ENCODE measurements at regions not wholly inside any gene's neighbourhood (a gene's known extent, or its start where the extent isn't known, plus 50 kb on each side); places are given as distances from the start of the nearest gene placed in this dataset.
A peak's percentile ranks its signal among the peaks of the same experiment; 100 is the strongest.

DNA sequence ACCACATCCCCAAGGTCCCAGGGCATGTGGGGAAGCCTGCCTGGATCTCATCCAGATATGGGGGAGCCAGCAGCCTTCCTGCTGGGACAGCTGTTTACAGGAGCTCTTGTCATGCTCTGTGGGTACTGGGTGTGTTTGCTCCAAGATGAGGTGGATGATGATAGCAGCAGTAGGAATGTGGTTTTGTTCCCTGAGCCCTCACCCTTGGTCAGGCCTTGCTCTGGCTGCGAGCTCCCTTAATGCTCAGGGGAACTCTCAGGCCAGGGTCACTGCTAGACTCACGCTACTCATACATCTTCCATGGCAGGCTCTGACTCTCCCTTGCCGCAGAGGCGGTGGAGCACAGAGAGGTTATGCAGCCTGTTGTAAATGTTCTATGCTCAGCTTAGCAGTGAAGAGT lies 990.3 kb downstream of the AACS start:
- no peak for DNase-seq
- no peak overlapping the region for H3K9ac ChIP-seq (ENCODE audit: low read length in 3 of 3)
- H3K36me3 ChIP-seq (ENCODE audit: control insufficient read depth in 2 of 3, insufficient read depth in 3 of 3, low read length in 3 of 3) = no peaks in the 10 kb centered on the region
- H3K9me3 ChIP-seq (ENCODE audit: control insufficient read depth in 2 of 3, insufficient read depth in 1 of 3, low read length in 3 of 3) = no peaks in the 10 kb centered on the region
- intact Hi-C loops (cut with DNase I) = no loop called here
- TF ChIP-seq, protein P1, sequence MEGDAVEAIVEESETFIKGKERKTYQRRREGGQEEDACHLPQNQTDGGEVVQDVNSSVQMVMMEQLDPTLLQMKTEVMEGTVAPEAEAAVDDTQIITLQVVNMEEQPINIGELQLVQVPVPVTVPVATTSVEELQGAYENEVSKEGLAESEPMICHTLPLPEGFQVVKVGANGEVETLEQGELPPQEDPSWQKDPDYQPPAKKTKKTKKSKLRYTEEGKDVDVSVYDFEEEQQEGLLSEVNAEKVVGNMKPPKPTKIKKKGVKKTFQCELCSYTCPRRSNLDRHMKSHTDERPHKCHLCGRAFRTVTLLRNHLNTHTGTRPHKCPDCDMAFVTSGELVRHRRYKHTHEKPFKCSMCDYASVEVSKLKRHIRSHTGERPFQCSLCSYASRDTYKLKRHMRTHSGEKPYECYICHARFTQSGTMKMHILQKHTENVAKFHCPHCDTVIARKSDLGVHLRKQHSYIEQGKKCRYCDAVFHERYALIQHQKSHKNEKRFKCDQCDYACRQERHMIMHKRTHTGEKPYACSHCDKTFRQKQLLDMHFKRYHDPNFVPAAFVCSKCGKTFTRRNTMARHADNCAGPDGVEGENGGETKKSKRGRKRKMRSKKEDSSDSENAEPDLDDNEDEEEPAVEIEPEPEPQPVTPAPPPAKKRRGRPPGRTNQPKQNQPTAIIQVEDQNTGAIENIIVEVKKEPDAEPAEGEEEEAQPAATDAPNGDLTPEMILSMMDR (IDR thresholded peaks at IDR 0.05; ENCODE audit: borderline replicate concordance, extremely low read depth, insufficient read depth) = no peak
- H3K27ac ChIP-seq (ENCODE audit: low read depth in 2 of 2, low read length in 2 of 2) = no peak overlapping the region
- no peaks in the 10 kb centered on the region for H3K4me1 ChIP-seq (ENCODE audit: control insufficient read depth in 2 of 3, insufficient read depth in 2 of 3, low read depth in 1 of 3, low read length in 3 of 3)
- FAIRE-seq = no peak
- no peak overlapping the region for H3K4me3 ChIP-seq (ENCODE audit: low read length in 3 of 3)
- no peaks in the 10 kb centered on the region for H3K27me3 ChIP-seq (ENCODE audit: control insufficient read depth, insufficient read depth, low read length)

DNA sequence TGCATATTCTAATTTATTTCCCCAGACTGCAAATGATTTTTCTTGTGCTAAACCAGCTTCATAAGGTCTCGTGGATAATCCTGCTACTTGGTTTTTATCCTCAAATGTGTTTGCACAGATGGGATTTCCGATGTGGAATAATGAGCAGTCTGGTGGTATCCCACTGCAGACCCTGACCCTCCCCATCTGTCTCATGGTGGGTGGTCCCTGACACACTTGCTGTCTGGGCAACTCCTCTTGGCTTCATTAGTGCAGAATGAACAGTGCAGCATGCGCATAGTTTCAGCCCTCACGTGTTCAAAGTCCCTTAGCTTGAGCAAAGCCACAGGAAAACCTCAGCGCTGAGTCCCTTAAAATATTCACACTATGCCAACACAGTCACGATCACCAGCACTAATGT lies 996.5 kb downstream of the AACS start:
- no peaks in the 10 kb centered on the region for H3K4me1 ChIP-seq (ENCODE audit: control insufficient read depth in 2 of 3, insufficient read depth in 2 of 3, low read depth in 1 of 3, low read length in 3 of 3)
- FAIRE-seq (no peak), DNase-seq (peak in 2 of 5 donors; percentile 22 to 25)
- peaks cover 0 to 8% (median 0%) of the 10 kb centered on the region in 3 donors for H3K9me3 ChIP-seq (ENCODE audit: control insufficient read depth in 2 of 3, insufficient read depth in 1 of 3, low read length in 3 of 3)
- TF ChIP-seq, protein P1 (IDR thresholded peaks at IDR 0.05; ENCODE audit: borderline replicate concordance, extremely low read depth, insufficient read depth) = no peak
- H3K4me3 ChIP-seq (ENCODE audit: low read length in 3 of 3) = no peak overlapping the region
- no peak overlapping the region for H3K9ac ChIP-seq (ENCODE audit: low read length in 3 of 3)
- intact Hi-C loops (cut with DNase I) = no loop called here
- H3K27me3 ChIP-seq (ENCODE audit: control insufficient read depth, insufficient read depth, low read length) = no peaks in the 10 kb centered on the region
- H3K27ac ChIP-seq (ENCODE audit: low read depth in 2 of 2, low read length in 2 of 2) = no peak overlapping the region
- H3K36me3 ChIP-seq (ENCODE audit: control insufficient read depth in 2 of 3, insufficient read depth in 3 of 3, low read length in 3 of 3) = no peaks in the 10 kb centered on the region

- H3K4me1 ChIP-seq (ENCODE audit: control insufficient read depth in 2 of 3, insufficient read depth in 2 of 3, low read depth in 1 of 3, low read length in 3 of 3) = no peaks in the 10 kb centered on the region
- no peaks in the 10 kb centered on the region for H3K27me3 ChIP-seq (ENCODE audit: control insufficient read depth, insufficient read depth, low read length)
- FAIRE-seq = no peak
- intact Hi-C loops (cut with DNase I) = no loop called here
- H3K27ac ChIP-seq (ENCODE audit: low read depth in 2 of 2, low read length in 2 of 2) = no peak overlapping the region
- TF ChIP-seq, protein P1 (IDR thresholded peaks at IDR 0.05; ENCODE audit: borderline replicate concordance, extremely low read depth, insufficient read depth) = no peak
- H3K9me3 ChIP-seq (ENCODE audit: control insufficient read depth in 2 of 3, insufficient read depth in 1 of 3, low read length in 3 of 3) = peaks cover 0 to 11% (median 0%) of the 10 kb centered on the region in 3 donors
- no peak overlapping the region for H3K9ac ChIP-seq (ENCODE audit: low read length in 3 of 3)
- no peaks in the 10 kb centered on the region for H3K36me3 ChIP-seq (ENCODE audit: control insufficient read depth in 2 of 3, insufficient read depth in 3 of 3, low read length in 3 of 3)
- DNase-seq = no peak
- no peak overlapping the region for H3K4me3 ChIP-seq (ENCODE audit: low read length in 3 of 3)
Measured at GRCh38 chr12:126064028-126064427, 998.8 kb downstream of the AACS start.
